ENCODE measurements at regions not wholly inside any gene's neighbourhood (a gene's known extent, or its start where the extent isn't known, plus 50 kb on each side); places are given as distances from the start of the nearest gene placed in this dataset.

GRCh38 chr6:125640441-125641150 is 108.8 kb upstream of the HEY2 start:
- TF ChIP-seq CTCF (IDR thresholded peaks at IDR 0.05; ENCODE audit: extremely low read depth in 1 of 2, insufficient read depth in 1 of 2, low read depth in 1 of 2, low read length in 2 of 2): no peak
- no peak for TF ChIP-seq POLR2AphosphoS5 (IDR thresholded peaks at IDR 0.05; ENCODE audit: insufficient read depth, low read depth, low read length)
- TF ChIP-seq EZH2 (IDR thresholded peaks at IDR 0.05; ENCODE audit: borderline replicate concordance, low read depth, low read length, severe bottlenecking): no peak
- no peak for TF ChIP-seq MAX (IDR thresholded peaks at IDR 0.05; ENCODE audit: insufficient read depth, insufficient read length)
- TF ChIP-seq POLR2A (IDR thresholded peaks at IDR 0.05; ENCODE audit: low read depth, low read length): no peak
- no peak for TF ChIP-seq GATA2 (IDR thresholded peaks at IDR 0.05; ENCODE audit: insufficient read depth, insufficient read length, low read depth, low read length)

All from endothelial cell of umbilical vein (primary cell).